Cerebellar nuclear complex (tissue), 1 donor: ENCODE measurements at regions not wholly inside any gene's neighbourhood (a gene's known extent, or its start where the extent isn't known, plus 50 kb on each side); places are given as distances from the start of the nearest gene placed in this dataset.
"Not testable (repeated sequence)": the region's sequence is repeated elsewhere in the genome, so short reads cannot be mapped to it uniquely, and the experiment has no call there.

Experiments used
- DNase-seq, 2 experiments: peaks; one replicate each; lab custom pipeline; 2025; lab: John Stamatoyannopoulos, UW

DNA sequence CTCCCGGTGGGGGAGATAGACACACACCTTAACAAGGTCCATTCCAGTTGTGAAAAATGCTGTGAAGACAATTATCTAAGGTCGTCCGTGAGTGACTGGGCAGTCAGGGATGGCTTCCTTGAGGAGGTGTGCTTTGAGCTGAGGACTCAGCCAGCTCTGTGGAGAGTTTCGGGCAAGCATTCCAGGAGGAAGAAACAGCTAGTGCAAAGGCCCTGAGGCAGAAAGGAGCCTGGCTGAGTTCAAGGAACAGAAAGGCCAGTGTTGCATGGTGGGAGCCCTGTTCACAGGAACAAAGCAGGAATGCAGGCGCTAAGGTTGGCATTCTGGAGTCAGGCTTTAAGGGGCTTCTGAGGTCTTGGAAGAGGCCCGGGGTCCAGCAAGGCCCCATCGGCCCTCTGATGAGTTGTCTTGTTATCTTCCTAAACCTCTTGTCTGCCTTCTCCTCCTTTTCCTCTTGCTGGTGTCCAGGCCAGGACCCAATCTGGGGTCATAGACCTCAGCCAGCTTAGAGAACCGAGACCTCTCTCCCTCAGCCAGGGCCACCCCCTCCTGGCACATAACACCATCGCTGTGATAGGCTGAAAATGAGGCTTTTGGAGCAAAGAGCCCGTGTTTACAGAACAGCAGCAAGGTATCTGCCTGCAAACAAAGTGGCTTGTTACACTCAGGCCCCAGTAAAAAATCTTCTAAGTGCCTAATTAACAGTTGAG is 270.2 kb upstream of the MVB12B start:
- DNase-seq = no peak

GRCh38 chr9:126057121-126057825 is 269.4 kb upstream of the MVB12B start:
- DNase-seq = no peak

DNA sequence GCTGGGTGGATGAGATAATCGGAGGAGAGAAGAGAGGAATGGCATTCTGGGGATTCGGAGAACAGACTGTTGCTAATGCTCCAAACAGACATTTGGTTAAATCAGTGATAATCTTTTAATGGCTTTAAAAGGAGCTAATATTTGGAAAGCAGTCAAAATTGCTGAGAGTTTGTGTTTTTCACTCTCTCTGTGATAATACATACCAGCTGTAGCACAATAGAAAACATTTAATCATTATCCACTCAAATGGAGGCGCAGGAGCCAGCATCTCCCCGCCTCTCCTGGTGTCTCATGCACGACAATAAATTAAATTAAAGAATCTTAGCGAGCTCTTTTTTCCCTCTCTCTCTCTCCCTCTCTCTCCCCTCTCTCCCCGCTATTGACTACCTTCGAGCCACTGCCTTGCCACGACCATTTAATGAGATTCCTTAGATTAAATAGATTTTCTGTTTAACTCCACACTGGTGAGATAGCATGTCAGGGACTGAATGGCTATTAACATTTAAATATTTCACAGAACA is 268.6 kb upstream of the MVB12B start:
- no peak for DNase-seq

- no peak for DNase-seq
These were observed 268.0 kb upstream of the MVB12B start for GRCh38 chr9:126058591-126058990.

- no peak for DNase-seq
These were observed 265.1 kb upstream of the MVB12B start for GRCh38 chr9:126061575-126061974.

DNA sequence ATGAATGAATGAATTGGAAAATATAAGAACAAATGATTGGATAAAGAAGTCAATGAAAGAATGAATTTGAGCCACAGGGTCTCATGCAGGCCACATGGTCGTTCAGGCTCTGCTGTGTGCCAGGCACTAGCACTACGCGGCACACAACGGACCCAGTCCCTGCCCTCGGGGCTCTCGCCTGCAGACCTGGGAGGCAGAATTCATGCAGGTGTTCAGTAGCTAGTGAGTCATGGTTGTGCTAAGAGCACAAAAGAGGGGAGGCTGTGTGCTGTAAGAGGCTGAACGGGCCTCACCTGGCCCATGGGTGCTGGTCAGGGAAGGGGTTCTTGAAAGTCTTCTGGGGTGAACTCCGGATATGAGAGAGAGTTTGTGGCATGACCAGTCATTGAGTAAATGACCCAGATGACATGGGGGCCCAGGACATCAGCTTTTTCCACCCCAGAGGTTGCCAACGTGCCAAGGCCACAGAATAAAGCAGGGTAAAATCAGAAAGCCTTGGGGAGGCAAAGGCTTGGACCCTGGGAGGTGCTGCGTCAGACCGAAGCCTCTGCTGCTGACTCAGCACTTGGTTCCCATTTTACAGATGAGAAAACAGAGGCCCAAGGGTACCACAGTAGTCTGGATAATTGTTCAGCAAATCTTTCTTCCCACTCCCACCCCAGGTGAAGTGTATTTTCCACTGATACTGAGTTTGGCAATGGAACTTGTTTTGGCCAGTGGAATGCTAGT is 264.3 kb upstream of the MVB12B start:
- no peak for DNase-seq

DNA sequence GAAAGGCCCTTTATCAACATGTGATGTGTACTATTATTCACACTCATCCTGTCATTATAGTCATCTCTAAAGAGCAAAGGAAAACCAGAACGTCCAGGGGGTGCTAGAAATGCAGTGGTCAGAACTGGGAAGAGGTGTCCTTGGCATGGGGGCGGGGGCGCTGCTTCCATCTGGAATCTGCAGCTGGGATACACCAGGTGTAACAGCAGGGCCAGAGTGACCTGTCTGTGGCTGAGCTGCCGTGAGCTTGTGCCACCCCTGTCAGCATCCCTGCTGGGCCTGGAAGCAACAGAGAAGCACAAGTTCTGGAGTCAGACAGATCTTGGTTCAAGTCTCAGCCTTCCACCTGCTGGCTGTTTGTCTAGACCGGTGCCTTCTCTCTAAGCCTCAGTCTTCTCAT is 263.3 kb upstream of the MVB12B start:
- DNase-seq = no peak

GRCh38 chr9:126066131-126066530 is 260.5 kb upstream of the MVB12B start:
- no peak for DNase-seq

DNA sequence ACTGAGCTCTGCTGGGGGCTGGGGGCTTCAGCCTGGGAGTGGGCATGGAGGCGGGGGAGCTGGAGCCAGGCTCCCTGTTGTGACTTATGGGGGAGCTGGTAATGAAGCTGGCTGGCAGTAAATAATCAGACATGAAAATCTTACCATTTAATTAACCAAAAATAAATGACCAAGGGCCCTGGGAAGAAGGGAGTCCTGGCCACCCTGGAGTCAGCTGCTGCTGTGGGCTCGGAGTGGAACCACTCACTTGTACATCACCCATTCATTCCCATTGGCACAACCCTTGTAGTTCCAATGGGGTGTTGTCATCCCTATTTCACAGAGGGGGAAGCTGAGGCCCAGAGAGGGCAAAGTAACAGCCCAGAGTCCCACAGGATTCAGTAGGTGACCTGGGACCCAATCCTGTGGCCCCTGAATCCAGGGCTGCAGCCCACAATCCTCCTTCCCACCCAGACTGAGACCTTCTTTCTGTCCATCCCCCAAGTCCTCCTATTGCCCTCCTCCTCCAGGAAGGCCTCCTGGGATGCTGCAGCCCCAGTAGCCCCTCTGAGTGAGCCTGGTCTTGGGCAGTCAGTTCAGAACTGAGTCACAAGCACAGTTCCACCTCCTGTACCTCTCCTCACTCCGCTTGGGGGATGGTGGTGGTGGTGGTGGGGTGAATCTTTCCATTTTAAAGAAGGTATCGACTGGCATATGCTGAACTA is 259.4 kb upstream of the MVB12B start:
- no peak for DNase-seq

- DNase-seq = no peak
These were observed 257.9 kb upstream of the MVB12B start for GRCh38 chr9:126068534-126069230.

DNA sequence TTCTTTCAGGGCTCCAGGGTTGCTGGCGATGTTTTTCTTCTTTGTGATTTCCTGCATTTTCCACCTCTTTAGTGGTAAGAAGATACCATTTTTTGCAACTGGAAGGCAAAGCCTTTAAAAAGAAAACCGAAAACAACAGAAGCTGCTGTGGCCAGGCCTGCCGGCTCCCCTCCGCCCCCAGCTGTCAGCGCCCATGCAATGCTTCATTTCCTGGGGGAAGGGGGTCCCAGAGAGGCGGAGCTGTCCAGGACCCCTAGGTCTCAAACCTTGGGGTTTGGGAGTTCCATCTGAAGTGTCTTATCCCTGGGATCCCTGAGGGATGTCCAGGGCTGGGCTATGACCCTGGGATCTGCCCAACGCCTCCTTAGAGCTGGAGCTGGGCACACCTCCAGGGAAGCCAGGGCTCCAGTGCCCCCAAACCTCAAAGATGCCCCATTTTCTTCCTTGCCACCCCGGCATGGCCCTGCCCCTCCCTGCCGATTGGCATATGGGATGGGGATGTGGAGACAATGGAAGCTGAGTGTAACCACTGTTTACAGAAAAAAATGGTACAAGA is 257.2 kb upstream of the MVB12B start:
- DNase-seq = no peak

GRCh38 chr9:126070058-126070655 is 256.5 kb upstream of the MVB12B start:
- no peak for DNase-seq

- DNase-seq = no peak
These were observed 255.4 kb upstream of the MVB12B start for GRCh38 chr9:126071076-126071750.

DNA sequence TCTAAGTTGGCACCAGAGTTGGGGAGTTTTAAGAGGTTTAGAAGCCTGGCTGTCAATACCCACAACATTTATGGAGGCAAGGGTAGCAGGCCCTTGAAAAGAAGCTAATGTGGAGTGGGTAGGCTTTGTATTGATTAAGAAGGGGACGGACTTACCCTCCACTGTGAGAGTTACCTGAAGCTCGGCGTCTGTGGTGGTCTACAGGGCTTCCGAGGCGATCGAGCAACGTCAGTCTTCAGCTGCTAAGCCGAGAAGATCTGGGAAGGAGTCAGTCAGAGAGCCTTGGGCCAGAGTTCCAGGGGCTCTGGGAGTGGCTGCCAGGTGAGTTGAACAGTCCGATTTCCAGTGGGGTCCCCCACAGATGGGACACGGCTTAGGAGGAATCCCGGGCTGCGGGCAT is 249.0 kb upstream of the MVB12B start:
- not testable (repeated sequence) for DNase-seq

DNA sequence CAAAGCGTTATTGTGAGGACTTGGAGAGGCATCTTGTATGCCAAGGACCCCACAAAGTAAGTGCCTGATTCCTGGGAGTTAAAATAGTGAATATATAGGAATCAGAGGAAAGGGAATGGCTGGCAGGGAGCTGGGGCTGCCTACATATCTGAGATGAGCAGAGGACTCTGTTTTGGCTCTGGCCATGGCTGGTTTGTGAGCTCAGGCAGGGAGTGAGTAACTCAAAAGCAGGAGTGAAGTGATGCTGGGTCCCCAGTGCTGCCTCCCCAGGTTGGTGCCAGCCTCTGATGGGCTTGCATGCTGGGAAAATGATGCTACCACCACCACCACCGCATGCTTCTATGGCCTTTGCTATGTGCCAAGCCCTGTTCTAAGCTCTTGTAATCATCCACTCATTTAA is 246.0 kb upstream of the MVB12B start:
- no peak for DNase-seq

DNA sequence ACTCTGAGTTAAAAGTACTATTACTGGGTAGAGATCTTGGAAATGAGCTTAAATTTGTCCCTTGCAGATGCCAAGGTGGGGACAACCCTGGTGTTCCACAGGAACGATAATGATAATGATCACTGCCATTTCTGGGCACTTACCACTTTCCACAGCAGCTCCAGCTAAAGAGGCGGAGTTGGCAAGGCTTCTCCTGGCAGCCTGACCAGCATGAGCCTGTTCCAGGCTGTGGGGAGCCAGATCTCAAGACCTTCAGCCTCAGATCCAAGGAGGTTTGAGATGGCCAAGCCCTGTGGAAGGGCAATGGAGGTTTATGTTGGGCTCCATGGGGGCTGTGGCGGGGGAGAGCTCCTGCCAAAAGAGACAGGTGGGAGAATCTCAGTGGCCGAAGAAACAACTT is 244.9 kb upstream of the MVB12B start:
- no peak for DNase-seq

- DNase-seq = no peak
These were observed 242.6 kb upstream of the MVB12B start for GRCh38 chr9:126084008-126084407.

DNA sequence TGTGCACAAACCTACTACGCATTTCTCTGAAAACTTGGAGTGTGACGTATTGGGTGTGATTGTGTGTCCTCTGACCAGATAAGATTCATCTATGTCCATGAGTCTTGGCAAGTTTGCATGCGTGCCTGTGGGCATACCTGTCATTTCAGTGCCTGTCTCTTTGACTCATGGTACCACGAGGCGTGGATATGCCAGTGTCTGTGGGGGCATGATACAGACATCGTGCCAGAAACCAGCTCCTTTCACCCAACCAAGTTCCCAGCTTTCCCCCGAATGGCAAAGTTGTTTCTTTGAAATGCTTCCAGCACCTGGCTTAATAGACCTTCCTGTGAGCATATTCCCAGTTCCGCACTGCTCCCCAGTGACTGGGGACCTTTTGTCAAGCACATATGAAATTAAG is 241.9 kb upstream of the MVB12B start:
- DNase-seq = no peak

- DNase-seq = no peak
These were observed 241.5 kb upstream of the MVB12B start for GRCh38 chr9:126085170-126085569.

- DNase-seq = no peak
These were observed 238.3 kb upstream of the MVB12B start for GRCh38 chr9:126088336-126088735.
